NCI-H2227 (cell line): ENCODE measurements at regions not wholly inside any gene's neighbourhood (a gene's known extent, or its start where the extent isn't known, plus 50 kb on each side); places are given as distances from the start of the nearest gene placed in this dataset.

Experiments used
- DNase-seq: peaks from one replicate; lab custom pipeline; 2025; ENCODE audit not compliant: unreplicated experiment; lab: John Stamatoyannopoulos, UW

- no peak for DNase-seq
Measured at GRCh38 chr5:176733406-176734262, 76.7 kb upstream of the UNC5A start.

GRCh38 chr5:176734756-176735342 is 75.5 kb upstream of the UNC5A start:
- DNase-seq: no peak

GRCh38 chr5:176735383-176736265 is 74.7 kb upstream of the UNC5A start:
- DNase-seq: no peak

GRCh38 chr5:176736301-176736930 is 73.9 kb upstream of the UNC5A start:
- DNase-seq: no peak

- DNase-seq: no peak
Measured at GRCh38 chr5:176736931-176737745, 73.2 kb upstream of the UNC5A start.

GRCh38 chr5:176737746-176738636 is 72.4 kb upstream of the UNC5A start:
- no peak for DNase-seq

GRCh38 chr5:176738637-176739250 is 71.6 kb upstream of the UNC5A start:
- DNase-seq: no peak

- peak; percentile 32 for DNase-seq
Measured at GRCh38 chr5:176739461-176740051, 70.8 kb upstream of the UNC5A start.

GRCh38 chr5:176740131-176740701 is 70.1 kb upstream of the UNC5A start:
- DNase-seq: no peak

- no peak for DNase-seq
Measured at GRCh38 chr5:176740702-176741496, 69.5 kb upstream of the UNC5A start.

GRCh38 chr5:176741561-176742211 is 68.7 kb upstream of the UNC5A start:
- DNase-seq: no peak

GRCh38 chr5:176742246-176743105 is 67.9 kb upstream of the UNC5A start:
- no peak for DNase-seq

GRCh38 chr5:176743136-176743861 is 67.1 kb upstream of the UNC5A start:
- peak; percentile 47 for DNase-seq

- DNase-seq: no peak
Measured at GRCh38 chr5:176743868-176744583, 66.3 kb upstream of the UNC5A start.

- DNase-seq: no peak
Measured at GRCh38 chr5:176744584-176744965, 65.8 kb upstream of the UNC5A start.
